H9 (cell line): ENCODE measurements at regions not wholly inside any gene's neighbourhood (a gene's known extent, or its start where the extent isn't known, plus 50 kb on each side); places are given as distances from the start of the nearest gene placed in this dataset.

Source experiments
- DNase-seq: peaks from one replicate; pipeline ENCODE4 v3.0.0-alpha.2; 2017
- H2AFZ ChIP-seq: one replicate; pipeline ENCODE4 v1.6.1; 2013; ENCODE audit warnings: mild to moderate bottlenecking, low read length, control low read depth, moderate library complexity
- H2AK5ac ChIP-seq: 2 replicates; pipeline ENCODE4 v1.6.1; 2013; ENCODE audit warnings: low read length, control low read depth, mixed read lengths; ENCODE audit not compliant: insufficient read length
- H2BK120ac ChIP-seq: one replicate; pipeline ENCODE4 v1.6.1; 2013; ENCODE audit warnings: low read depth, mild to moderate bottlenecking, low read length, control low read depth, inconsistent platforms; ENCODE audit not compliant: poor library complexity, severe bottlenecking
- H2BK12ac ChIP-seq: 2 replicates; pipeline ENCODE4 v1.6.1; 2013; ENCODE audit warnings: low read length, control low read depth, mixed read lengths, low read depth; ENCODE audit not compliant: insufficient read length
- H2BK15ac ChIP-seq: 2 replicates; pipeline ENCODE4 v1.6.1; 2013; ENCODE audit warnings: low read depth, low read length, control low read depth
- H2BK20ac ChIP-seq: one replicate; pipeline ENCODE4 v1.6.1; 2013; ENCODE audit warnings: low read depth, mild to moderate bottlenecking, low read length, control low read depth, inconsistent platforms; ENCODE audit not compliant: poor library complexity, severe bottlenecking
- H2BK5ac ChIP-seq: 2 replicates; pipeline ENCODE4 v1.6.1; 2013; ENCODE audit warnings: low read length, control low read depth, mixed read lengths; ENCODE audit not compliant: insufficient read length
- H3K14ac ChIP-seq: 2 replicates; pipeline ENCODE4 v1.6.1; 2013; ENCODE audit warnings: low read length, control low read depth; ENCODE audit not compliant: insufficient read depth
- H3K18ac ChIP-seq: 2 replicates; pipeline ENCODE4 v1.6.1; 2013; ENCODE audit warnings: low read depth, mild to moderate bottlenecking, mixed read lengths, low read length, control low read depth; ENCODE audit not compliant: insufficient read length
- H3K23ac ChIP-seq: 2 replicates; pipeline ENCODE4 v1.6.1; 2013; ENCODE audit warnings: low read length, control low read depth, mixed read lengths, low read depth; ENCODE audit not compliant: insufficient read length
- H3K23me2 ChIP-seq: 2 replicates; pipeline ENCODE4 v1.6.1; 2013; ENCODE audit warnings: low read depth, mild to moderate bottlenecking, mixed read lengths, low read length, control low read depth; ENCODE audit not compliant: insufficient read length, poor library complexity, severe bottlenecking
- H3K27ac ChIP-seq: 2 replicates; pipeline ENCODE4 v1.5.1; 2013; ENCODE audit warnings: low read length, control low read depth, mixed read lengths, low read depth; ENCODE audit not compliant: insufficient read length
- H3K27me3 ChIP-seq: 2 replicates; pipeline ENCODE4 v1.6.1; 2013; ENCODE audit warnings: low read length, control low read depth, inconsistent platforms; ENCODE audit not compliant: insufficient read depth
- H3K4ac ChIP-seq: 2 replicates; pipeline ENCODE4 v1.6.1; 2013; ENCODE audit warnings: low read depth, mild to moderate bottlenecking, control low read depth, inconsistent platforms, low read length, moderate library complexity
- H3K4me1 ChIP-seq: 2 replicates; pipeline ENCODE4 v1.6.1; 2013; ENCODE audit warnings: low read length, control low read depth, inconsistent platforms; ENCODE audit not compliant: insufficient read depth
- H3K4me2 ChIP-seq: 2 replicates; pipeline ENCODE4 v1.6.1; 2013; ENCODE audit warnings: low read length, control low read depth, mixed read lengths; ENCODE audit not compliant: insufficient read length, insufficient read depth
- H3K56ac ChIP-seq: 2 replicates; pipeline ENCODE4 v1.6.1; 2013; ENCODE audit warnings: low read depth, mild to moderate bottlenecking, mixed read lengths, low read length, control low read depth; ENCODE audit not compliant: insufficient read length
- H3K79me1 ChIP-seq: 2 replicates; pipeline ENCODE4 v1.6.1; 2013; ENCODE audit warnings: low read depth, mild to moderate bottlenecking, moderate library complexity, low read length, control low read depth, inconsistent platforms; ENCODE audit not compliant: insufficient read depth, poor library complexity, severe bottlenecking
- H3K79me2 ChIP-seq: 2 replicates; pipeline ENCODE4 v1.6.1; 2013; ENCODE audit warnings: low read length, control low read depth, inconsistent platforms; ENCODE audit not compliant: insufficient read depth
- H3K9ac ChIP-seq: 2 replicates; pipeline ENCODE4 v1.6.1; 2013; ENCODE audit warnings: low read length, control low read depth, mixed read lengths; ENCODE audit not compliant: insufficient read length; ENCODE audit errors: extremely low read depth
- H3K9me3 ChIP-seq: one replicate; pipeline ENCODE4 v1.6.1; 2013; ENCODE audit warnings: low read depth, low read length, inconsistent platforms; ENCODE audit not compliant: control insufficient read depth
- H3T11ph ChIP-seq: one replicate; pipeline ENCODE4 v1.6.1; 2013; ENCODE audit warnings: mild to moderate bottlenecking, low read length, control low read depth, inconsistent platforms
- H4K20me1 ChIP-seq: one replicate; pipeline ENCODE4 v1.6.1; 2013; ENCODE audit not compliant: control insufficient read depth, insufficient read length, insufficient read depth
- H4K5ac ChIP-seq: 2 replicates; pipeline ENCODE4 v1.6.1; 2013; ENCODE audit warnings: low read depth, mild to moderate bottlenecking, mixed read lengths, low read length, control low read depth; ENCODE audit not compliant: insufficient read length
- H4K8ac ChIP-seq: replicated peaks from 2 replicates; pipeline ENCODE4 v1.6.1; 2013; ENCODE audit warnings: low read length, control low read depth, mixed read lengths, low read depth; ENCODE audit not compliant: insufficient read length
- H4K91ac ChIP-seq: 2 replicates; pipeline ENCODE4 v1.6.1; 2013; ENCODE audit warnings: low read depth, mild to moderate bottlenecking, moderate library complexity, mixed read lengths, low read length, control low read depth; ENCODE audit not compliant: insufficient read length
- H3K27ac Mint-ChIP-seq, 3 experiments: 2 replicates in 2 of 3; 3 replicates in 1 of 3; pipeline ENCODE4 v1.8.0; 2020 to 2021; ENCODE audit warnings: mixed read lengths in 3 of 3, mild to moderate bottlenecking in 1 of 3, moderate library complexity in 1 of 3
- H3K27me3 Mint-ChIP-seq: 2 replicates; pipeline ENCODE4 v1.8.0; 2021; ENCODE audit warnings: low read depth, mild to moderate bottlenecking, moderate library complexity, mixed read lengths
- H3K36me3 Mint-ChIP-seq, 3 experiments: 2 replicates in 2 of 3; 3 replicates in 1 of 3; pipeline ENCODE4 v1.8.0; 2020 to 2021; ENCODE audit warnings: low read depth in 3 of 3, mixed read lengths in 3 of 3; ENCODE audit not compliant: insufficient read depth in 1 of 3
- H3K4me1 Mint-ChIP-seq, 2 experiments: 2 replicates each; pipeline ENCODE4 v1.8.0; 2020; ENCODE audit warnings: mixed read lengths in 2 of 2
- H3K4me3 Mint-ChIP-seq, 2 experiments: 2 replicates in 1 of 2; 3 replicates in 1 of 2; pipeline ENCODE4 v1.8.0; 2020 to 2021; ENCODE audit warnings: mild to moderate bottlenecking in 2 of 2, mixed read lengths in 2 of 2, moderate library complexity in 1 of 2
- H3K9me3 Mint-ChIP-seq, 2 experiments: 2 replicates in 1 of 2; 3 replicates in 1 of 2; pipeline ENCODE4 v1.8.0; 2020; ENCODE audit warnings: mild to moderate bottlenecking in 2 of 2, mixed read lengths in 2 of 2, moderate library complexity in 1 of 2
- WGBS: extraction: QIAGEN DNeasy Blood & Tissue Kit; methylation state at CpG from one replicate; pipeline ENCODE4 v1.1.7; 2013; ENCODE audit warnings: missing lambda C conversion rate, low lambda C conversion rate, mixed read lengths; ENCODE audit not compliant: insufficient read length; ENCODE audit errors: extremely low coverage; 5-methylcytosine and 5-hydroxymethylcytosine counted together
- TF ChIP-seq, protein P1 (sequence below): fragments of 200-600 bp; sonication (generic); conservative IDR thresholded peaks from 3 replicates; pipeline ENCODE4 v1.8.0; 2021; ENCODE audit warnings: antibody characterized with exemption, mild to moderate bottlenecking

- H3T11ph ChIP-seq: no peak overlapping the region
- H3K18ac ChIP-seq: no peak overlapping the region
- no peak overlapping the region for H2BK12ac ChIP-seq
- no peak overlapping the region for H2BK20ac ChIP-seq
- no peak overlapping the region for H3K23ac ChIP-seq
- no peak overlapping the region for H4K5ac ChIP-seq
- H3K27me3 ChIP-seq: no peaks in the 10 kb centered on the region
- TF ChIP-seq, protein P1, sequence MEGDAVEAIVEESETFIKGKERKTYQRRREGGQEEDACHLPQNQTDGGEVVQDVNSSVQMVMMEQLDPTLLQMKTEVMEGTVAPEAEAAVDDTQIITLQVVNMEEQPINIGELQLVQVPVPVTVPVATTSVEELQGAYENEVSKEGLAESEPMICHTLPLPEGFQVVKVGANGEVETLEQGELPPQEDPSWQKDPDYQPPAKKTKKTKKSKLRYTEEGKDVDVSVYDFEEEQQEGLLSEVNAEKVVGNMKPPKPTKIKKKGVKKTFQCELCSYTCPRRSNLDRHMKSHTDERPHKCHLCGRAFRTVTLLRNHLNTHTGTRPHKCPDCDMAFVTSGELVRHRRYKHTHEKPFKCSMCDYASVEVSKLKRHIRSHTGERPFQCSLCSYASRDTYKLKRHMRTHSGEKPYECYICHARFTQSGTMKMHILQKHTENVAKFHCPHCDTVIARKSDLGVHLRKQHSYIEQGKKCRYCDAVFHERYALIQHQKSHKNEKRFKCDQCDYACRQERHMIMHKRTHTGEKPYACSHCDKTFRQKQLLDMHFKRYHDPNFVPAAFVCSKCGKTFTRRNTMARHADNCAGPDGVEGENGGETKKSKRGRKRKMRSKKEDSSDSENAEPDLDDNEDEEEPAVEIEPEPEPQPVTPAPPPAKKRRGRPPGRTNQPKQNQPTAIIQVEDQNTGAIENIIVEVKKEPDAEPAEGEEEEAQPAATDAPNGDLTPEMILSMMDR: no peak
- Mint-ChIP-seq H3K27me3 (no peaks in the 10 kb centered on the region), H3K27ac (no peak overlapping the region; a peak in 1 of 7 replicates), H3K4me3 (no peak overlapping the region), H3K4me1 (peaks cover 0 to 12% of the 10 kb centered on the region in 2 experiments; a peak in 3 of 4 replicates), H3K36me3 (no peaks in the 10 kb centered on the region; a peak in 1 of 7 replicates), H3K9me3 (no peaks in the 10 kb centered on the region)
- H2AFZ ChIP-seq: no peak overlapping the region
- no peak overlapping the region for H2BK120ac ChIP-seq
- H3K27ac ChIP-seq: no peak overlapping the region
- no peak overlapping the region for H3K9ac ChIP-seq
- no CpG with 5 or more reads among the region's 1 CpG for WGBS
- no peak overlapping the region for H3K4ac ChIP-seq
- no peaks in the 10 kb centered on the region for H3K79me2 ChIP-seq
- no peak overlapping the region for H2BK5ac ChIP-seq
- no peak overlapping the region for H3K56ac ChIP-seq
- no peak overlapping the region for H4K8ac ChIP-seq
- no peaks in the 10 kb centered on the region for H3K9me3 ChIP-seq
- no peaks in the 10 kb centered on the region for H3K23me2 ChIP-seq
- H4K20me1 ChIP-seq: no peaks in the 10 kb centered on the region
- H3K79me1 ChIP-seq: no peaks in the 10 kb centered on the region
- H3K4me2 ChIP-seq: no peak overlapping the region
- no peak overlapping the region for H4K91ac ChIP-seq
- H3K4me1 ChIP-seq: no peaks in the 10 kb centered on the region
- no peak overlapping the region for H2AK5ac ChIP-seq
- H3K14ac ChIP-seq: no peak overlapping the region
- no peak overlapping the region for H2BK15ac ChIP-seq
- no peak for DNase-seq
Measured at GRCh38 chr2:199199797-199200196, 257.9 kb downstream of the SATB2 start.
